ENCODE measurements at regions not wholly inside any gene's neighbourhood (a gene's known extent, or its start where the extent isn't known, plus 50 kb on each side); places are given as distances from the start of the nearest gene placed in this dataset.

GRCh38 chr14:89592961-89593360 lies 175.9 kb upstream of the FOXN3 start:
- Mint-ChIP-seq H3K36me3 (peaks cover 34 to 38% of the 10 kb centered on the region in 2 donors), H3K27ac (peak overlapping the region in 1 of 7 donors; percentile 49), H3K4me1 (peaks cover 36% of the 10 kb centered on the region), H3K27me3 (ENCODE audit: low read depth in 3 of 3) (no peaks in the 10 kb centered on the region), H3K4me3 (no peak overlapping the region), H3K9me3 (peaks cover 12 to 42% (median 28%) of the 10 kb centered on the region in 7 donors)
- no peak for TF ChIP-seq CTCF (IDR thresholded peaks at IDR 0.05)
- Histone ChIP-seq H3K4me2 (replicated peaks; ENCODE audit: extremely low read depth, low read length, poor library complexity, severe bottlenecking) (no peak overlapping the region), H3K9me3 (replicated peaks in 1 of 2; ENCODE audit: control insufficient read depth in 1 of 2, insufficient read depth in 1 of 2, low read length in 2 of 2) (peaks cover 15 to 33% of the 10 kb centered on the region in 2 donors), H3K27ac (ENCODE audit: low read depth in 1 of 2, low read length in 2 of 2) (no peak overlapping the region), H4K20me1 (ENCODE audit: insufficient read depth, low read length) (no peaks in the 10 kb centered on the region), H3K9ac (ENCODE audit: insufficient read depth, low read length, poor library complexity, severe bottlenecking) (no peak overlapping the region), H3K27me3 (ENCODE audit: control insufficient read depth in 2 of 2, insufficient read depth in 2 of 2, low read length in 2 of 2) (no peaks in the 10 kb centered on the region), H3K79me2 (ENCODE audit: insufficient read depth, low read length) (peaks cover 84% of the 10 kb centered on the region), H3K36me3 (replicated peaks in 1 of 2; ENCODE audit: control insufficient read depth in 1 of 2, insufficient read depth in 2 of 2, low read length in 2 of 2) (peaks cover 8 to 18% of the 10 kb centered on the region in 2 donors), H3K4me3 (replicated peaks in 1 of 3; ENCODE audit: low read depth in 2 of 3, low read length in 3 of 3) (no peak overlapping the region), H3K4me1 (ENCODE audit: control insufficient read depth in 1 of 2, insufficient read depth in 2 of 2, low read length in 2 of 2) (peaks cover 32 to 35% of the 10 kb centered on the region in 2 donors), H2AFZ (ENCODE audit: insufficient read depth, low read depth, low read length, poor library complexity, severe bottlenecking) (no peak overlapping the region)
- DNase-seq: no peak
- intact Hi-C loops (cut with micrococcal nuclease): no loop called here

GRCh38 chr14:89589400-89590118 lies 172.5 kb upstream of the FOXN3 start:
- Histone ChIP-seq H3K4me1 (ENCODE audit: control insufficient read depth in 1 of 2, insufficient read depth in 2 of 2, low read length in 2 of 2) (peaks cover 47 to 52% of the 10 kb centered on the region in 2 donors), H2AFZ (ENCODE audit: insufficient read depth, low read depth, low read length, poor library complexity, severe bottlenecking) (peak overlapping the region; percentile 49), H3K79me2 (ENCODE audit: insufficient read depth, low read length) (peaks cover 87% of the 10 kb centered on the region), H3K27ac (ENCODE audit: low read depth in 1 of 2, low read length in 2 of 2) (peak overlapping the region; percentile 78 to 90), H3K9ac (ENCODE audit: insufficient read depth, low read length, poor library complexity, severe bottlenecking) (no peak overlapping the region), H4K20me1 (ENCODE audit: insufficient read depth, low read length) (no peaks in the 10 kb centered on the region), H3K27me3 (ENCODE audit: control insufficient read depth in 2 of 2, insufficient read depth in 2 of 2, low read length in 2 of 2) (no peaks in the 10 kb centered on the region), H3K9me3 (replicated peaks in 1 of 2; ENCODE audit: control insufficient read depth in 1 of 2, insufficient read depth in 1 of 2, low read length in 2 of 2) (peaks cover 6 to 9% of the 10 kb centered on the region in 2 donors), H3K4me3 (replicated peaks in 1 of 3; ENCODE audit: low read depth in 2 of 3, low read length in 3 of 3) (peak overlapping the region in 2 of 3 experiments; percentile 7 to 59), H3K36me3 (replicated peaks in 1 of 2; ENCODE audit: control insufficient read depth in 1 of 2, insufficient read depth in 2 of 2, low read length in 2 of 2) (peaks cover 5 to 9% of the 10 kb centered on the region in 2 donors), H3K4me2 (replicated peaks; ENCODE audit: extremely low read depth, low read length, poor library complexity, severe bottlenecking) (peak overlapping the region; percentile 67)
- no CpG with 5 or more reads among the region's 11 CpGs for WGBS (ENCODE audit: insufficient coverage)
- Mint-ChIP-seq H3K9me3 (peaks cover 3 to 18% (median 11%) of the 10 kb centered on the region in 7 donors), H3K27me3 (ENCODE audit: low read depth in 3 of 3) (no peaks in the 10 kb centered on the region), H3K4me3 (peak overlapping the region; percentile 77 to 83), H3K36me3 (peaks cover 33 to 40% of the 10 kb centered on the region in 2 donors), H3K4me1 (peaks cover 57% of the 10 kb centered on the region), H3K27ac (peak overlapping the region; percentile 87 to 97 (median 95))
- peak; percentile 77 to 88 (median 85) for DNase-seq
- no peak for TF ChIP-seq CTCF (IDR thresholded peaks at IDR 0.05)
- intact Hi-C loops (cut with micrococcal nuclease): no loop called here
